ENCODE measurements at regions not wholly inside any gene's neighbourhood (a gene's known extent, or its start where the extent isn't known, plus 50 kb on each side); places are given as distances from the start of the nearest gene placed in this dataset.

DNA sequence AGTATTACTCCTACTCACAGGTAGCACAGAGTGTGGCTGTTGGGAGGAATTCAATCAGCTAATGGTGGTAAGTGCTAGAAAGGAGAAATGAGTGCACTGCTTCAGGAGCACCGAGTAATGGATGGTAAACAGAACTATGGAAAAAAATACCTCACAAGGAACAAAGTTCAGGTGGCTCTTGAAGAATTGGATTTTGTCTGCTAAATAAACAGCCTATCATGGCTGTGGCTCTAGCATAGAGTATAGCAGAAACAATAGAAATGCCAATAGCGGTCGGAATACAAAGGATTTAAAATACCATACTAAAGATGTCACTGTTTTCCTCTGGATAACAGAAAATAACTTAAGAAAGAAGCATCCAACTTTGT lies 482.5 kb downstream of the NUP35 start (continued):
- TF ChIP-seq JUNB (IDR thresholded peaks at IDR 0.05; ENCODE audit: unreplicated experiment) = no peak
- TF ChIP-seq CREB1 (CRISPR knock-in tag; IDR thresholded peaks at IDR 0.05; ENCODE audit: low read depth) = no peak
- no peak for TF ChIP-seq EZH2 (IDR thresholded peaks at IDR 0.05; ENCODE audit: low read depth, unreplicated experiment)
- no peak for TF ChIP-seq ZNF331 (CRISPR knock-in tag; IDR thresholded peaks at IDR 0.05; ENCODE audit: low read depth)
- no peak for TF ChIP-seq ZNF114 (CRISPR knock-in tag; IDR thresholded peaks at IDR 0.05)
- TF ChIP-seq EZH2phosphoT487 (IDR thresholded peaks at IDR 0.05; ENCODE audit: unreplicated experiment) = no peak
- TF ChIP-seq STAT1 (IDR thresholded peaks at IDR 0.05; ENCODE audit: unreplicated experiment) = no peak
- TF ChIP-seq CTCF (conservative IDR thresholded peaks at IDR 0.05; ENCODE audit: low read depth in 2 of 2) = no peak
- no peak for TF ChIP-seq POLR2AphosphoS5 (IDR thresholded peaks at IDR 0.05; ENCODE audit: low read depth)

DNA sequence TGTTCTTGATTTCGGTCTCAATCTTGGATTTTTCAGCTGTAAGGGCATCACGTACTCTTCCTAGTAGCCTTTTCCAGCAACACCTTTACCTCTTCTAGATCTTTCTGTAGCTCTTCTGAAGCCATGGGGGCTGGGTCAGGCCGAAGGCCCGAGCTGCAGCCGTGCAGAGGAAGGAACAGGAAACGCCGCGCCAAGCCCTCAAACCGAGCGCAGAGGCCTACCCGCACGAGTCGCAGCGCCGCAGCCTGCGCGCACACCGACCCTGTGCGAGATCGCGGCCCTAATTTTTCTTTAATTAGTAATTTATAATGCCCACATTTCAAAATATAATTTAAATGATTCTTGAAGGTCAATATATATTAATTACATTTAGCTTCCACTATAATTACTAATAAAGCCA lies 483.8 kb downstream of the NUP35 start:
- Mint-ChIP-seq H3K27ac (no peak overlapping the region; the same call in 1 of the 2 replicates), H3K4me1 (peaks cover 22% of the 10 kb centered on the region), H3K27me3 (ENCODE audit: insufficient read depth, low read depth, poor library complexity) (no peaks in the 10 kb centered on the region), H3K4me3 (no peak overlapping the region), H3K9me3 (no peaks in the 10 kb centered on the region), H3K36me3 (ENCODE audit: low read depth) (no peaks in the 10 kb centered on the region)
- H2AFZ ChIP-seq = no peak overlapping the region
- no peaks in the 10 kb centered on the region for H3K79me2 ChIP-seq (replicated peaks; ENCODE audit: insufficient read depth)
- no peak for ATAC-seq
- H3K27ac ChIP-seq (ENCODE audit: low read depth) = no peak overlapping the region
- no peaks in the 10 kb centered on the region for H3K36me3 ChIP-seq (ENCODE audit: insufficient read depth)
- H4K20me1 ChIP-seq (replicated peaks; ENCODE audit: insufficient read depth) = no peaks in the 10 kb centered on the region
- no peaks in the 10 kb centered on the region for H3F3A ChIP-seq (replicated peaks; ENCODE audit: low read depth)
- H3K27me3 ChIP-seq (ENCODE audit: insufficient read depth) = no peaks in the 10 kb centered on the region
- no peak overlapping the region for H3K4me2 ChIP-seq
- H3K4me1 ChIP-seq (ENCODE audit: insufficient read depth) = peaks cover 19% of the 10 kb centered on the region
- TF ChIP-seq EZH2 (IDR thresholded peaks at IDR 0.05; ENCODE audit: low read depth, unreplicated experiment) (no peak), ETS1 (IDR thresholded peaks at IDR 0.05) (no peak), JUNB (IDR thresholded peaks at IDR 0.05; ENCODE audit: unreplicated experiment) (no peak)
- H3K4me3 ChIP-seq = no peak overlapping the region
- H3K9me2 ChIP-seq (ENCODE audit: insufficient read depth) = no peaks in the 10 kb centered on the region
- DNase-seq (ENCODE audit: low spot score) = no peak

DNA sequence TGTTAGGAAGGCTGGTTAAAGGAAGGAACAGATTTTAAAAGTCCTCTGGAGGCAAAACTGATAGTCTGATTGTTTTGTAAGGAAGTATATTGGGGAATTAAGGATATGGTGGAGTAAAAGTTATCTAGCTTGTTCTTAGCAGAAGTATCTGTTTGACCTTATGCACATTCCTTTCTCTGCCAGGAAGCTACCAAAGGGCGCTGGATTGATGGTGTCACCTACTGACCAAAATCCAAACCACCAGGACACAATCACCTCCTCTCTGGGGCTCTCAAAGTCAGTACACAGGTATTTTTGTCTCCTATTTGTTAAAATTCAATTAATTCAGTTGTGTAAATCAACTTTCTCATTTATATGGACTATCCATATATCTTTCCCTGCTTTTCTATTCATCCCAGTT lies 484.5 kb downstream of the NUP35 start:
- no peak overlapping the region for H2AFZ ChIP-seq
- Mint-ChIP-seq H3K4me3 (no peak overlapping the region), H3K27me3 (ENCODE audit: insufficient read depth, low read depth, poor library complexity) (no peaks in the 10 kb centered on the region), H3K4me1 (peaks cover 22% of the 10 kb centered on the region), H3K27ac (no peak overlapping the region), H3K36me3 (ENCODE audit: low read depth) (no peaks in the 10 kb centered on the region), H3K9me3 (no peaks in the 10 kb centered on the region)
- DNase-seq (ENCODE audit: low spot score) (peak; percentile 17), ATAC-seq (no peak)
- H3K9me2 ChIP-seq (ENCODE audit: insufficient read depth) = no peaks in the 10 kb centered on the region
- no peaks in the 10 kb centered on the region for H3K36me3 ChIP-seq (ENCODE audit: insufficient read depth)
- H4K20me1 ChIP-seq (replicated peaks; ENCODE audit: insufficient read depth) = no peaks in the 10 kb centered on the region
- no peaks in the 10 kb centered on the region for H3F3A ChIP-seq (replicated peaks; ENCODE audit: low read depth)
- H3K79me2 ChIP-seq (replicated peaks; ENCODE audit: insufficient read depth) = no peaks in the 10 kb centered on the region
- no peak overlapping the region for H3K27ac ChIP-seq (ENCODE audit: low read depth)
- H3K4me1 ChIP-seq (ENCODE audit: insufficient read depth) = peaks cover 19% of the 10 kb centered on the region
- H3K4me3 ChIP-seq = no peak overlapping the region
- H3K27me3 ChIP-seq (ENCODE audit: insufficient read depth) = no peaks in the 10 kb centered on the region
- H3K4me2 ChIP-seq = no peak overlapping the region
- TF ChIP-seq EZH2 (IDR thresholded peaks at IDR 0.05; ENCODE audit: low read depth, unreplicated experiment) (no peak), ETS1 (IDR thresholded peaks at IDR 0.05) (no peak), POLR2AphosphoS5 (IDR thresholded peaks at IDR 0.05; ENCODE audit: low read depth) (no peak), CTCF (conservative IDR thresholded peaks at IDR 0.05; ENCODE audit: low read depth in 2 of 2) (peak in 1 of 2 experiments; percentile 50; a peak in 2 of 4 replicates)

Measured in GM23338 (cell line).